K562 (cell line): ENCODE measurements at regions not wholly inside any gene's neighbourhood (a gene's known extent, or its start where the extent isn't known, plus 50 kb on each side); places are given as distances from the start of the nearest gene placed in this dataset.

Experiments
- ATAC-seq: fragments of 200-7000 bp; cut with Tn5 transposase; 3 replicates; pipeline ENCODE4 v1.9.1; 2020; ENCODE audit warnings: moderate library complexity
- BruUV-seq: library from RNA; stranded (reverse); fragments of 400-500 nt; replicated peaks from 2 replicates; lab custom pipeline; 2021; lab: Mats Ljungman, UMichigan
- CTCF ChIA-PET: fragments of 300-600 bp; formaldehyde crosslinking; extraction: SDS; loops from one replicate; lab custom pipeline; 2021; ENCODE audit warnings: low intra/inter-chr PET ratio; lab: Yijun Ruan, JAX
- POLR2A ChIA-PET: fragments of 300-600, 350-650 bp; sonication (Branson Sonifier 250); formaldehyde crosslinking; extraction: SDS; loops from one replicate; lab custom pipeline; 2021; ENCODE audit warnings: antibody characterized with exemption, inconsistent platforms; lab: Yijun Ruan, JAX
- DNase-seq, 4 experiments: peaks; one replicate each; pipeline versions ENCODE4 v3.0.0 to v3.0.0-alpha.2; 2011 to 2018; ENCODE audit warnings: low spot score in 3 of 4, mixed read lengths in 3 of 4; ENCODE audit errors: extremely low read depth in 1 of 4
- FAIRE-seq: peaks from 2 replicates; lab custom pipeline; 2011; peaks lifted over from hg19 to GRCh38; lab: Jason Lieb, UNC
- H2AFZ ChIP-seq: 2 replicates; pipeline ENCODE4 v1.6.0; 2011; ENCODE audit warnings: low read depth, low read length, control low read depth, inconsistent platforms
- H3K27ac ChIP-seq: fragments of 200-600 bp; 3 replicates; pipeline ENCODE4 v1.8.0; 2011; ENCODE audit warnings: low read depth, mild to moderate bottlenecking, control low read depth, inconsistent platforms, low read length, moderate library complexity, mixed read lengths; ENCODE audit errors: extremely low read depth
- H3K27me3 ChIP-seq, 2 experiments: fragments of 300-600 bp in 1 of 2; 2 replicates in 1 of 2; 3 replicates in 1 of 2; pipeline versions ENCODE4 v1.6.0 to v1.8.0; 2011; ENCODE audit warnings: inconsistent platforms in 2 of 2, low read length in 2 of 2, mild to moderate bottlenecking in 1 of 2, mixed read lengths in 1 of 2, moderate library complexity in 1 of 2; ENCODE audit not compliant: control insufficient read depth in 2 of 2, insufficient read depth in 2 of 2
- H3K36me3 ChIP-seq: fragments of 300-600 bp; 3 replicates; pipeline ENCODE4 v1.8.0; 2011; ENCODE audit warnings: mild to moderate bottlenecking, low read length, inconsistent platforms; ENCODE audit not compliant: control insufficient read depth, insufficient read depth
- H3K4me1 ChIP-seq, 2 experiments: fragments of 200-600 bp in 1 of 2; replicated peaks in 1 of 2; 2 replicates in 1 of 2; 3 replicates in 1 of 2; pipeline versions ENCODE4 v1.5.1 to v1.8.0; 2011; ENCODE audit warnings: inconsistent platforms in 2 of 2, low read length in 2 of 2, mild to moderate bottlenecking in 1 of 2, mixed read lengths in 1 of 2, moderate library complexity in 1 of 2; ENCODE audit not compliant: control insufficient read depth in 2 of 2, insufficient read depth in 2 of 2
- H3K4me2 ChIP-seq: 2 replicates; pipeline ENCODE4 v1.6.1; 2011; ENCODE audit warnings: low read length, control low read depth, inconsistent platforms, mixed read lengths; ENCODE audit not compliant: insufficient read depth
- H3K4me3 ChIP-seq: fragments of 200-600 bp; sonication (generic), shearing (Covaris generic); 2 replicates; pipeline ENCODE4 v1.5.1; 2016; ENCODE audit warnings: control low read depth, inconsistent platforms
- H3K79me2 ChIP-seq: fragments of 200-600 bp; 3 replicates; pipeline ENCODE4 v1.8.0; 2011; ENCODE audit warnings: low read length, inconsistent platforms; ENCODE audit not compliant: control insufficient read depth, insufficient read depth
- H3K9ac ChIP-seq, 2 experiments: 2 replicates each; pipeline versions ENCODE4 v1.6.0 to v1.6.1; 2011; ENCODE audit warnings: low read depth in 2 of 2, low read length in 2 of 2, control low read depth in 1 of 2, inconsistent platforms in 1 of 2, mild to moderate bottlenecking in 1 of 2, mixed read lengths in 1 of 2; ENCODE audit not compliant: insufficient read depth in 1 of 2
- H3K9me1 ChIP-seq: one replicate; pipeline ENCODE4 v1.6.0; 2011; ENCODE audit warnings: inconsistent platforms, mild to moderate bottlenecking, low read length, moderate library complexity; ENCODE audit not compliant: control insufficient read depth, insufficient read depth
- H3K9me3 ChIP-seq: replicated peaks from 2 replicates; pipeline ENCODE4 v1.5.1; 2011; ENCODE audit warnings: low read depth, low read length, inconsistent platforms; ENCODE audit not compliant: control insufficient read depth, insufficient read depth
- H4K20me1 ChIP-seq: replicated peaks from 2 replicates; pipeline ENCODE4 v1.6.1; 2011; ENCODE audit warnings: low read length, inconsistent platforms, mixed read lengths; ENCODE audit not compliant: control insufficient read depth, insufficient read depth
- E2F1 ChIP-seq: sonication (generic); formaldehyde crosslinking; IDR thresholded peaks from 2 replicates; pipeline ENCODE4 v1.8.1; 2023; ENCODE audit warnings: mild to moderate bottlenecking, missing genetic modification reagents, moderate library complexity
- FOSL1 ChIP-seq: fragments of 200-800 bp; sonication (Bioruptor generic); conservative IDR thresholded peaks from 2 replicates; pipeline ENCODE4 v1.6.1; 2016; ENCODE audit warnings: missing genetic modification characterization, missing compliant biosample characterization
- JUND ChIP-seq, 2 experiments: IDR thresholded peaks; 2 replicates in 1 of 2; 3 replicates in 1 of 2; pipeline ENCODE4 v1.6.1; 2011; ENCODE audit warnings: borderline replicate concordance in 2 of 2, low read depth in 2 of 2, low read length in 2 of 2, improper control_type of control experiment in 1 of 2, missing biosample characterization in 1 of 2, missing genetic modification characterization in 1 of 2, missing genetic modification reagents in 1 of 2
- MCM5 ChIP-seq: fragments of 450-650 bp; IDR thresholded peaks from 2 replicates; pipeline ENCODE4 v1.6.1; 2016; ENCODE audit warnings: low read depth
- MECOM ChIP-seq: fragments of 250-450 bp; sonication (Bioruptor Pico); IDR thresholded peaks from 2 replicates; pipeline ENCODE4 v1.8.0; 2022; ENCODE audit warnings: inconsistent platforms
- NFATC3 ChIP-seq: fragments of 450-650 bp; IDR thresholded peaks from 2 replicates; pipeline ENCODE4 v1.6.1; 2017; ENCODE audit warnings: mild to moderate bottlenecking
- NRF1 ChIP-seq, 2 experiments: fragments of 450-650 bp; IDR thresholded peaks in 1 of 2; conservative IDR thresholded peaks in 1 of 2; 2 replicates each; pipeline ENCODE4 v1.6.1; 2014; ENCODE audit warnings: mild to moderate bottlenecking in 2 of 2
- POLR2AphosphoS2 ChIP-seq: IDR thresholded peaks from 2 replicates; pipeline ENCODE4 v1.6.1; 2012; ENCODE audit warnings: low read length, improper control_type of control experiment
- ZNF589 ChIP-seq: fragments of 200-800 bp; sonication (Bioruptor generic); IDR thresholded peaks from 2 replicates; pipeline ENCODE4 v1.6.1; 2016; ENCODE audit warnings: low read depth, missing genetic modification characterization, missing compliant biosample characterization
- WGBS: fragments of 100-300 bp; shearing (Covaris generic); methylation state at CpG from one replicate; pipeline ENCODE4 v1.1.6; 2016; ENCODE audit warnings: low coverage, mixed read lengths; ENCODE audit not compliant: insufficient coverage; ENCODE audit errors: missing lambda C conversion rate; 5-methylcytosine and 5-hydroxymethylcytosine counted together
- in situ Hi-C: fragments of 300-500 bp; cut with MboI; formaldehyde crosslinking; loops from 4 replicates; pipeline ENCODE4 v1.15.0; 2018; ENCODE audit warnings: inconsistent platforms, mixed read lengths
- intact Hi-C: fragments of 100-400 bp; cut with micrococcal nuclease; formaldehyde crosslinking; loops from 2 replicates; pipeline ENCODE4 v1.14.2; 2022
- TF ChIP-seq, protein P1 (sequence below), 2 experiments: fragments of 450-650 bp in 1 of 2; sonication (generic) in 1 of 2; formaldehyde crosslinking in 1 of 2; IDR thresholded peaks in 1 of 2; conservative IDR thresholded peaks in 1 of 2; 2 replicates each; pipeline versions ENCODE4 v1.6.1 to v1.8.1; 2016 to 2023; ENCODE audit warnings: mild to moderate bottlenecking in 2 of 2, moderate library complexity in 2 of 2, inconsistent platforms in 1 of 2, missing genetic modification reagents in 1 of 2

- TF ChIP-seq MCM5, result no peak
- TF ChIP-seq POLR2AphosphoS2, result no peak
Measured at GRCh38 chr2:173652311-173652710, 297.6 kb downstream of the CDCA7 start (continued).

DNA sequence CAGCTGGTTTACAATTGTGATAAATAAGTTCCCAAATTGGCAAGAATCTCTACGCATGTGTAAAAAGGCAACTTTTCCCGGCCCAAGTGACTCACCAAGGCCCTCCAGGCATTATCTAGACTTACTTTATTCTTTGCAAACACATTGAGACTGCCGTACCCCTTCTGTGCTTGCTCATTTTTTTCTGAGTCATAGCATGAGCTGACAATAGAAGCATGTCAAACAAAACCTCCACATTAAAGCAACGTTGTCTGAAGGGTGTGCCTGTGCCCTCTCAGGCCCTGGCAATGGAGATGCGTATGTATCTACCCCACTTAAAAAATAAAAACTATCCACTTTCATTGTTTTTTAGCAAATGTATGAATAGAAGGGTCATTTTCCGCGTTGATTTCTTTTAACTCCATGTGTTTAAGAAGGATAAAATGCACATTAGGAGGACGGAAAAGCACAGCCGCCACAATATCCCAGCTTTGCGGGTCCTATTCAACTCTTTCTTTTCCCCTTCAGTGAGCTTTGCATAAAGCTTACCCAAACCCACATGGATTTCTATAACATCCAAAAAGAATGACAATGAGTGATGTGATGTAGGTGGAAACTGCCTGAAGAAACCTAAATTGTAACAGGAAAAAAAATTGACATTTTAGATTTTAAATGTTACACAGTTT, 298.2 kb downstream of the CDCA7 start:
- CTCF ChIA-PET, result no interaction called here

More for the DNA sequence above, 298.2 kb downstream of the CDCA7 start:
- TF ChIP-seq ZNF589 (CRISPR knock-in tag) (no peak), JUND (IDR thresholded peaks at IDR 0.05; ENCODE audit: borderline replicate concordance, low read depth, low read length) (no peak), JUND (tag; IDR thresholded peaks at IDR 0.05; ENCODE audit: borderline replicate concordance, low read depth, low read length) (peak; percentile 17; the same call in 1 of the 3 replicates), NRF1 (conservative IDR thresholded peaks at IDR 0.05 in 1 of 2, IDR thresholded peaks at IDR 0.05 in 1 of 2) (peak in 1 of 2 experiments; percentile 33; a peak in 2 of 4 replicates), E2F1 (CRISPR knock-in tag) (no peak), MECOM (CRISPR knock-in tag) (no peak), FOSL1 (tag) (peak; percentile 89), NFATC3 (no peak)
- TF ChIP-seq, protein P1, sequence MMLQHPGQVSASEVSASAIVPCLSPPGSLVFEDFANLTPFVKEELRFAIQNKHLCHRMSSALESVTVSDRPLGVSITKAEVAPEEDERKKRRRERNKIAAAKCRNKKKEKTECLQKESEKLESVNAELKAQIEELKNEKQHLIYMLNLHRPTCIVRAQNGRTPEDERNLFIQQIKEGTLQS (IDR thresholded peaks at IDR 0.05), result 0 out of 2 replicates have a peak, but pooled peaks have one; percentile 20
- TF ChIP-seq, protein P1 (CRISPR knock-in tag; conservative IDR thresholded peaks at IDR 0.05), result no peak
- Histone ChIP-seq H3K9ac (no peak overlapping the region), H3K9me1 (no peaks in the 10 kb centered on the region), H3K27me3 (peaks cover 10 to 14% of the 10 kb centered on the region in 2 experiments; a peak in 3 of 5 replicates), H4K20me1 (no peaks in the 10 kb centered on the region), H3K79me2 (no peaks in the 10 kb centered on the region), H3K9me3 (no peaks in the 10 kb centered on the region), H3K4me1 (no peaks in the 10 kb centered on the region), H2AFZ (no peak overlapping the region), H3K4me2 (no peak overlapping the region), H3K36me3 (no peaks in the 10 kb centered on the region), H3K4me3 (no peak overlapping the region), H3K27ac (no peak overlapping the region)
- no peak for DNase-seq
- no TSS peak for BruUV-seq
- POLR2A ChIA-PET, result interaction anchor here (0.8 kb wide), 1 partner anchor 367 kb away, joined by 3 read pairs; no protein-coding TSS in a partner anchor
- no peak for ATAC-seq
- in situ Hi-C loops, result no loop called here
- intact Hi-C loops, result no loop called here
- FAIRE-seq, result no peak
- WGBS, result 2% methylated on average over 10 of the region's 10 CpGs
